ENCODE measurements at regions not wholly inside any gene's neighbourhood (a gene's known extent, or its start where the extent isn't known, plus 50 kb on each side); places are given as distances from the start of the nearest gene placed in this dataset.

GRCh38 chr3:70744536-70744935 is 432.1 kb upstream of the MDFIC2 start:
- Histone ChIP-seq H2AFZ (ENCODE audit: low read depth, low read length) (no peak overlapping the region), H3K4me1 (replicated peaks in 1 of 2; ENCODE audit: control insufficient read depth in 2 of 2, insufficient read depth in 2 of 2, low read length in 2 of 2) (no peaks in the 10 kb centered on the region), H3K79me2 (ENCODE audit: control insufficient read depth, insufficient read depth, low read length) (no peaks in the 10 kb centered on the region), H3K27ac (ENCODE audit: extremely low read depth, low read depth, low read length) (no peak overlapping the region), H3K36me3 (ENCODE audit: control insufficient read depth, insufficient read depth, low read length) (no peaks in the 10 kb centered on the region), H3K27me3 (ENCODE audit: control insufficient read depth in 2 of 2, insufficient read depth in 2 of 2, low read length in 2 of 2) (no peaks in the 10 kb centered on the region), H3K4me2 (ENCODE audit: insufficient read depth, low read length) (no peak overlapping the region), H4K20me1 (replicated peaks; ENCODE audit: control insufficient read depth, insufficient read depth, low read length) (no peaks in the 10 kb centered on the region), H3K9me3 (replicated peaks; ENCODE audit: control insufficient read depth, insufficient read depth, low read depth, low read length) (no peaks in the 10 kb centered on the region), H3K9ac (ENCODE audit: insufficient read depth in 1 of 2, low read depth in 2 of 2, low read length in 2 of 2) (no peak overlapping the region), H3K9me1 (ENCODE audit: control insufficient read depth, insufficient read depth, low read length) (no peaks in the 10 kb centered on the region), H3K4me3 (no peak overlapping the region)
- in situ Hi-C loops (cut with MboI) (no loop called here), intact Hi-C loops (cut with micrococcal nuclease) (no loop called here)
- BruUV-seq (replicated peaks), result no TSS peak
- ChIA-PET POLR2A (no interaction called here), CTCF (ENCODE audit: low intra/inter-chr PET ratio) (no interaction called here)
- ATAC-seq (no peak), DNase-seq (ENCODE audit: extremely low read depth in 1 of 4, low spot score in 3 of 4) (no peak), FAIRE-seq (no peak)
- WGBS (ENCODE audit: insufficient coverage, low coverage, missing lambda C conversion rate), result 5% methylated on average over 3 of the region's 3 CpGs
- TF ChIP-seq MYC (IDR thresholded peaks at IDR 0.05; ENCODE audit: low read depth, low read length) (no peak), MYC (CRISPR knock-in tag; IDR thresholded peaks at IDR 0.05; ENCODE audit: borderline replicate concordance, low read depth) (no peak), ARID3B (CRISPR knock-in tag; IDR thresholded peaks at IDR 0.05; ENCODE audit: borderline replicate concordance) (no peak), ZNF121 (CRISPR knock-in tag; conservative IDR thresholded peaks at IDR 0.05) (no peak), FOXJ2 (tag; IDR thresholded peaks at IDR 0.05) (no peak), HDAC8 (tag; IDR thresholded peaks at IDR 0.05) (no peak), ZBTB17 (CRISPR knock-in tag; IDR thresholded peaks at IDR 0.05) (no peak)
